GM12878 (cell line): ENCODE measurements at regions not wholly inside any gene's neighbourhood (a gene's known extent, or its start where the extent isn't known, plus 50 kb on each side); places are given as distances from the start of the nearest gene placed in this dataset.

Source experiments
- ATAC-seq: fragments of 200-7000 bp; cut with Tn5 transposase; 3 replicates; pipeline ENCODE4 v1.9.1; 2020; ENCODE audit warnings: mild to moderate bottlenecking, moderate library complexity
- BruUV-seq: library from RNA; stranded (reverse); fragments of 400-500 nt; replicated peaks from 2 replicates; lab custom pipeline; 2021; lab: Mats Ljungman, UMichigan
- CTCF ChIA-PET: fragments of 300-600 bp; sonication (Branson Sonifier 250); formaldehyde crosslinking; extraction: SDS; loops from one replicate; lab custom pipeline; 2021; ENCODE audit warnings: inconsistent platforms; lab: Yijun Ruan, JAX
- POLR2A ChIA-PET: fragments of 350-600 bp; formaldehyde crosslinking; extraction: SDS; loops from one replicate; lab custom pipeline; 2021; ENCODE audit warnings: inconsistent platforms; lab: Charles Lee
- RAD21 ChIA-PET: fragments of 300-600 bp; sonication (Branson Sonifier 250); formaldehyde crosslinking; loops from one replicate; lab custom pipeline; 2023; ENCODE audit warnings: antibody characterized with exemption; ENCODE audit not compliant: unreplicated experiment; lab: Charles Lee
- SMC1A ChIA-PET: fragments of 300-600 bp; sonication (Branson Sonifier 250); formaldehyde crosslinking; loops from one replicate; lab custom pipeline; 2023; ENCODE audit not compliant: unreplicated experiment, uncharacterized antibody; lab: Charles Lee
- DNase-seq: peaks from one replicate; pipeline ENCODE4 v3.0.0-alpha.2; 2011; ENCODE audit warnings: low read depth, low spot score
- FAIRE-seq: peaks from 3 replicates; lab custom pipeline; 2011; peaks lifted over from hg19 to GRCh38; lab: Jason Lieb, UNC
- H2AFZ ChIP-seq: 2 replicates; pipeline ENCODE4 v1.6.0; 2011; ENCODE audit warnings: low read depth, low read length, control low read depth; ENCODE audit not compliant: control insufficient read depth
- H3K27ac ChIP-seq: 2 replicates; pipeline ENCODE4 v1.5.1; 2011; ENCODE audit warnings: control low read depth; ENCODE audit not compliant: control insufficient read depth, insufficient read depth
- H3K27me3 ChIP-seq, 2 experiments: replicated peaks in 1 of 2; 2 replicates each; pipeline versions ENCODE4 v1.6.0 to v1.6.1; 2011; ENCODE audit warnings: low read length in 1 of 2; ENCODE audit not compliant: control insufficient read depth in 2 of 2, insufficient read depth in 2 of 2
- H3K36me3 ChIP-seq, 2 experiments: 2 replicates each; pipeline ENCODE4 v1.5.1; 2011; ENCODE audit warnings: low read length in 1 of 2; ENCODE audit not compliant: control insufficient read depth in 2 of 2, insufficient read depth in 2 of 2
- H3K4me1 ChIP-seq: 2 replicates; pipeline ENCODE4 v1.6.1; 2011; ENCODE audit warnings: mild to moderate bottlenecking, low read length, moderate library complexity, mixed read lengths; ENCODE audit not compliant: control insufficient read depth, insufficient read depth
- H3K4me2 ChIP-seq: 2 replicates; pipeline ENCODE4 v1.6.0; 2011; ENCODE audit warnings: control low read depth; ENCODE audit not compliant: control insufficient read depth, insufficient read depth
- H3K4me3 ChIP-seq: fragments of 200-600 bp; sonication (generic); 2 replicates; pipeline ENCODE4 v1.5.1; 2016
- H3K79me2 ChIP-seq: 2 replicates; pipeline ENCODE4 v1.6.0; 2011; ENCODE audit warnings: low read length; ENCODE audit not compliant: control insufficient read depth, insufficient read depth
- H3K9ac ChIP-seq: 2 replicates; pipeline ENCODE4 v1.8.0; 2011; ENCODE audit warnings: low read length, control low read depth, mixed read lengths; ENCODE audit not compliant: control insufficient read depth, insufficient read depth
- H3K9me3 ChIP-seq: replicated peaks from 3 replicates; pipeline ENCODE4 v1.5.1; 2011; ENCODE audit warnings: mild to moderate bottlenecking, low read length; ENCODE audit not compliant: control insufficient read depth, insufficient read depth
- H4K20me1 ChIP-seq: 2 replicates; pipeline ENCODE4 v1.6.0; 2011; ENCODE audit not compliant: control insufficient read depth, insufficient read depth
- BHLHE40 ChIP-seq, 2 experiments: fragments of 450-650 bp in 1 of 2; IDR thresholded peaks; 2 replicates each; pipeline ENCODE4 v1.6.1; 2011 to 2017; ENCODE audit warnings: low read depth in 2 of 2, borderline replicate concordance in 1 of 2, improper control_type of control experiment in 1 of 2, low read length in 1 of 2, mild to moderate bottlenecking in 1 of 2
- CBX5 ChIP-seq: sonication (generic); IDR thresholded peaks from 2 replicates; pipeline ENCODE4 v1.6.1; 2016; ENCODE audit warnings: low read depth, moderate library complexity, mild to moderate bottlenecking, inconsistent platforms
- CHD4 ChIP-seq: fragments of 200-600 bp; sonication (generic); IDR thresholded peaks from 2 replicates; pipeline ENCODE4 v1.6.1; 2016; ENCODE audit warnings: mild to moderate bottlenecking
- HDGF ChIP-seq: fragments of 450-650 bp; IDR thresholded peaks from 2 replicates; pipeline ENCODE4 v1.6.1; 2016; ENCODE audit warnings: antibody characterized with exemption
- MYB ChIP-seq: fragments of 150-350 bp; IDR thresholded peaks from 2 replicates; pipeline ENCODE4 v1.6.1; 2014; ENCODE audit warnings: mild to moderate bottlenecking, low read depth, low read length, borderline replicate concordance
- NBN ChIP-seq: fragments of 450-650 bp; IDR thresholded peaks from 2 replicates; pipeline ENCODE4 v1.6.1; 2016
- NR2C1 ChIP-seq: fragments of 450-650 bp; IDR thresholded peaks from 2 replicates; pipeline ENCODE4 v1.6.1; 2017; ENCODE audit warnings: antibody characterized with exemption, mild to moderate bottlenecking, moderate library complexity
- SIN3A ChIP-seq: IDR thresholded peaks from 2 replicates; pipeline ENCODE4 v1.6.1; 2012; ENCODE audit warnings: low read depth, low read length, improper control_type of control experiment
- SMC3 ChIP-seq: IDR thresholded peaks from 2 replicates; pipeline ENCODE4 v1.6.1; 2011; ENCODE audit warnings: low read length, improper control_type of control experiment, borderline replicate concordance
- ZNF274 ChIP-seq: IDR thresholded peaks from one replicate; pipeline ENCODE4 v1.8.0; 2011; ENCODE audit not compliant: insufficient read length, insufficient read depth
- ZNF384 ChIP-seq: IDR thresholded peaks from 2 replicates; pipeline ENCODE4 v1.6.1; 2012; ENCODE audit warnings: low read depth, mild to moderate bottlenecking, low read length, improper control_type of control experiment, borderline replicate concordance
- WGBS: methylation state at CpG from one replicate; pipeline ENCODE4 v1.1.6; 2016; ENCODE audit warnings: low lambda C conversion rate; ENCODE audit not compliant: insufficient replicate concordance, insufficient coverage; ENCODE audit errors: missing lambda C conversion rate; 5-methylcytosine and 5-hydroxymethylcytosine counted together
- in situ Hi-C: fragments of 300-500 bp; cut with MboI; formaldehyde crosslinking; loops from 9 replicates; pipeline ENCODE4 v1.14.3; 2018; ENCODE audit warnings: mixed read lengths
- intact Hi-C: fragments of 100-400 bp; cut with micrococcal nuclease; formaldehyde crosslinking; loops from one replicate; pipeline ENCODE4 v1.14.2; 2022; ENCODE audit not compliant: unreplicated experiment
- TF ChIP-seq, protein P1 (sequence below): fragments of 150-350 bp; IDR thresholded peaks from 2 replicates; pipeline ENCODE4 v1.6.1; 2014; ENCODE audit warnings: mild to moderate bottlenecking, low read depth, low read length

GRCh38 chr1:94757931-94758330, 62.2 kb upstream of the SLC44A3 start:
- no peaks in the 10 kb centered on the region for H3K36me3 ChIP-seq
- FAIRE-seq = no peak
- H4K20me1 ChIP-seq = no peaks in the 10 kb centered on the region
- POLR2A ChIA-PET = no interaction called here
- intact Hi-C loops = no loop called here
- RAD21 ChIA-PET = no interaction called here
- H3K4me1 ChIP-seq = no peaks in the 10 kb centered on the region
- H2AFZ ChIP-seq = no peak overlapping the region
- no TSS peak for BruUV-seq
- 49% methylated on average over 7 of the region's 7 CpGs for WGBS
- no peak overlapping the region for H3K27ac ChIP-seq
- no peaks in the 10 kb centered on the region for H3K79me2 ChIP-seq
- no peak for DNase-seq
- no peak overlapping the region for H3K9ac ChIP-seq
- TF ChIP-seq, protein P1, sequence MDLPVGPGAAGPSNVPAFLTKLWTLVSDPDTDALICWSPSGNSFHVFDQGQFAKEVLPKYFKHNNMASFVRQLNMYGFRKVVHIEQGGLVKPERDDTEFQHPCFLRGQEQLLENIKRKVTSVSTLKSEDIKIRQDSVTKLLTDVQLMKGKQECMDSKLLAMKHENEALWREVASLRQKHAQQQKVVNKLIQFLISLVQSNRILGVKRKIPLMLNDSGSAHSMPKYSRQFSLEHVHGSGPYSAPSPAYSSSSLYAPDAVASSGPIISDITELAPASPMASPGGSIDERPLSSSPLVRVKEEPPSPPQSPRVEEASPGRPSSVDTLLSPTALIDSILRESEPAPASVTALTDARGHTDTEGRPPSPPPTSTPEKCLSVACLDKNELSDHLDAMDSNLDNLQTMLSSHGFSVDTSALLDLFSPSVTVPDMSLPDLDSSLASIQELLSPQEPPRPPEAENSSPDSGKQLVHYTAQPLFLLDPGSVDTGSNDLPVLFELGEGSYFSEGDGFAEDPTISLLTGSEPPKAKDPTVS = no peak
- TF ChIP-seq MYB (no peak), HDGF (no peak), ZNF274 (no peak), SMC3 (no peak), SIN3A (no peak), CHD4 (no peak), BHLHE40 (IDR thresholded peaks at IDR 0.05; ENCODE audit: borderline replicate concordance in 1 of 2, low read depth in 2 of 2, low read length in 1 of 2) (no peak), CBX5 (no peak), ZNF384 (no peak), NBN (no peak), NR2C1 (no peak)
- CTCF ChIA-PET = interaction anchor here (0.8 to 1.2 kb wide), 2 partner anchors 8 to 276 kb away, joined by 3 read pairs; no protein-coding TSS in a partner anchor
- in situ Hi-C loops = no loop called here
- no peaks in the 10 kb centered on the region for H3K9me3 ChIP-seq
- H3K27me3 ChIP-seq = no peaks in the 10 kb centered on the region
- SMC1A ChIA-PET = no interaction called here
- H3K4me3 ChIP-seq = no peak overlapping the region
- no peak for ATAC-seq
- H3K4me2 ChIP-seq = no peak overlapping the region
